GM19397 (cell line): ENCODE measurements at regions not wholly inside any gene's neighbourhood (a gene's known extent, or its start where the extent isn't known, plus 50 kb on each side); places are given as distances from the start of the nearest gene placed in this dataset.
"Not testable (repeated sequence)": the region's sequence is repeated elsewhere in the genome, so short reads cannot be mapped to it uniquely, and the experiment has no call there.

Experiments used
- ATAC-seq: cut with Tn5 transposase; IDR thresholded peaks from one replicate; pipeline ENCODE4 v1.9.1; 2021; ENCODE audit warnings: mild to moderate bottlenecking, moderate library complexity; ENCODE audit not compliant: unreplicated experiment

GRCh38 chr5:91840412-91840811 lies 457.3 kb upstream of the ARRDC3 start:
- ATAC-seq, result no peak

- ATAC-seq, result no peak
These were observed 456.6 kb upstream of the ARRDC3 start for GRCh38 chr5:91839721-91840120.

- ATAC-seq, result no peak
These were observed 456.1 kb upstream of the ARRDC3 start for GRCh38 chr5:91839233-91839632.

- no peak for ATAC-seq
These were observed 447.3 kb upstream of the ARRDC3 start for GRCh38 chr5:91830361-91830953.

GRCh38 chr5:91825618-91826017 lies 442.5 kb upstream of the ARRDC3 start:
- no peak for ATAC-seq

- no peak for ATAC-seq
These were observed 441.3 kb upstream of the ARRDC3 start for GRCh38 chr5:91824406-91824805.

- no peak for ATAC-seq
These were observed 437.8 kb upstream of the ARRDC3 start for GRCh38 chr5:91820874-91821273.

GRCh38 chr5:91816681-91817080 lies 433.6 kb upstream of the ARRDC3 start:
- no peak for ATAC-seq

- no peak for ATAC-seq
These were observed 414.5 kb upstream of the ARRDC3 start for GRCh38 chr5:91797576-91797975.

GRCh38 chr5:91794856-91795548 lies 411.9 kb upstream of the ARRDC3 start:
- no peak for ATAC-seq

GRCh38 chr5:91794455-91794854 lies 411.3 kb upstream of the ARRDC3 start:
- no peak for ATAC-seq

- ATAC-seq, result no peak
These were observed 404.6 kb upstream of the ARRDC3 start for GRCh38 chr5:91787718-91788117.

GRCh38 chr5:91777671-91778070 lies 394.6 kb upstream of the ARRDC3 start:
- no peak for ATAC-seq

- no peak for ATAC-seq
These were observed 393.1 kb upstream of the ARRDC3 start for GRCh38 chr5:91776249-91776648.

- ATAC-seq, result no peak
These were observed 387.3 kb upstream of the ARRDC3 start for GRCh38 chr5:91770400-91770799.

GRCh38 chr5:91757383-91757782 lies 374.3 kb upstream of the ARRDC3 start:
- not testable (repeated sequence) for ATAC-seq

GRCh38 chr5:91754990-91755389 lies 371.9 kb upstream of the ARRDC3 start:
- no peak for ATAC-seq

GRCh38 chr5:91744470-91744869 lies 361.4 kb upstream of the ARRDC3 start:
- ATAC-seq, result not testable (repeated sequence)

- ATAC-seq, result no peak
These were observed 359.4 kb upstream of the ARRDC3 start for GRCh38 chr5:91742550-91742949.

GRCh38 chr5:91741764-91742505 lies 358.8 kb upstream of the ARRDC3 start:
- no peak for ATAC-seq

GRCh38 chr5:91730026-91730425 lies 346.9 kb upstream of the ARRDC3 start:
- no peak for ATAC-seq

GRCh38 chr5:91727463-91727862 lies 344.3 kb upstream of the ARRDC3 start:
- ATAC-seq, result no peak
